GM13977 (cell line): ENCODE measurements at regions not wholly inside any gene's neighbourhood (a gene's known extent, or its start where the extent isn't known, plus 50 kb on each side); places are given as distances from the start of the nearest gene placed in this dataset.

Experiments used
- DNase-seq: peaks from one replicate; pipeline ENCODE4 v3.0.0; 2012; ENCODE audit warnings: low spot score
- CTCF ChIP-seq: IDR thresholded peaks from 2 replicates; pipeline ENCODE4 v1.5.1; 2012; ENCODE audit warnings: mild to moderate bottlenecking, control low read depth; ENCODE audit not compliant: insufficient read depth; ENCODE audit errors: extremely low read depth, missing control alignments
- in situ Hi-C: fragments of 300-500 bp; cut with MboI; formaldehyde crosslinking; loops from one replicate; pipeline ENCODE4 v1.12.0; 2022; ENCODE audit warnings: low sequenced_read_pairs, low pct_unique_long_range_greater_than_20kb, mixed read lengths, inconsistent platforms; ENCODE audit not compliant: unreplicated experiment

GRCh38 chr2:129481306-129482219 is 497.9 kb upstream of the RAB6C start:
- in situ Hi-C loops = no loop called here
- DNase-seq = no peak
- TF ChIP-seq CTCF = no peak

GRCh38 chr2:129482626-129483025 is 496.8 kb upstream of the RAB6C start:
- TF ChIP-seq CTCF = no peak
- no peak for DNase-seq
- in situ Hi-C loops = no loop called here

GRCh38 chr2:129483366-129483765 is 496.1 kb upstream of the RAB6C start:
- no peak for TF ChIP-seq CTCF
- in situ Hi-C loops = no loop called here

GRCh38 chr2:129484999-129485897 is 494.2 kb upstream of the RAB6C start:
- TF ChIP-seq CTCF = no peak
- no peak for DNase-seq
- in situ Hi-C loops = no loop called here

More at GRCh38 chr2:129483366-129483765, 496.1 kb upstream of the RAB6C start:
- no peak for DNase-seq

GRCh38 chr2:129488376-129488775 is 491.1 kb upstream of the RAB6C start:
- DNase-seq = no peak
- no peak for TF ChIP-seq CTCF
- in situ Hi-C loops = no loop called here

- in situ Hi-C loops = no loop called here
- DNase-seq = no peak
- TF ChIP-seq CTCF = no peak
Measured at GRCh38 chr2:129490641-129491040, 488.8 kb upstream of the RAB6C start.
